H9 (cell line): ENCODE measurements at regions not wholly inside any gene's neighbourhood (a gene's known extent, or its start where the extent isn't known, plus 50 kb on each side); places are given as distances from the start of the nearest gene placed in this dataset.

Source experiments
- DNase-seq: peaks from one replicate; pipeline ENCODE4 v3.0.0-alpha.2; 2017
- H2AFZ ChIP-seq: one replicate; pipeline ENCODE4 v1.6.1; 2013; ENCODE audit warnings: mild to moderate bottlenecking, low read length, control low read depth, moderate library complexity
- H2AK5ac ChIP-seq: 2 replicates; pipeline ENCODE4 v1.6.1; 2013; ENCODE audit warnings: low read length, control low read depth, mixed read lengths; ENCODE audit not compliant: insufficient read length
- H2BK120ac ChIP-seq: one replicate; pipeline ENCODE4 v1.6.1; 2013; ENCODE audit warnings: low read depth, mild to moderate bottlenecking, low read length, control low read depth, inconsistent platforms; ENCODE audit not compliant: poor library complexity, severe bottlenecking
- H2BK12ac ChIP-seq: 2 replicates; pipeline ENCODE4 v1.6.1; 2013; ENCODE audit warnings: low read length, control low read depth, mixed read lengths, low read depth; ENCODE audit not compliant: insufficient read length
- H2BK15ac ChIP-seq: 2 replicates; pipeline ENCODE4 v1.6.1; 2013; ENCODE audit warnings: low read depth, low read length, control low read depth
- H2BK20ac ChIP-seq: one replicate; pipeline ENCODE4 v1.6.1; 2013; ENCODE audit warnings: low read depth, mild to moderate bottlenecking, low read length, control low read depth, inconsistent platforms; ENCODE audit not compliant: poor library complexity, severe bottlenecking
- H2BK5ac ChIP-seq: 2 replicates; pipeline ENCODE4 v1.6.1; 2013; ENCODE audit warnings: low read length, control low read depth, mixed read lengths; ENCODE audit not compliant: insufficient read length
- H3K14ac ChIP-seq: 2 replicates; pipeline ENCODE4 v1.6.1; 2013; ENCODE audit warnings: low read length, control low read depth; ENCODE audit not compliant: insufficient read depth
- H3K18ac ChIP-seq: 2 replicates; pipeline ENCODE4 v1.6.1; 2013; ENCODE audit warnings: low read depth, mild to moderate bottlenecking, mixed read lengths, low read length, control low read depth; ENCODE audit not compliant: insufficient read length
- H3K23ac ChIP-seq: 2 replicates; pipeline ENCODE4 v1.6.1; 2013; ENCODE audit warnings: low read length, control low read depth, mixed read lengths, low read depth; ENCODE audit not compliant: insufficient read length
- H3K23me2 ChIP-seq: 2 replicates; pipeline ENCODE4 v1.6.1; 2013; ENCODE audit warnings: low read depth, mild to moderate bottlenecking, mixed read lengths, low read length, control low read depth; ENCODE audit not compliant: insufficient read length, poor library complexity, severe bottlenecking
- H3K27ac ChIP-seq: 2 replicates; pipeline ENCODE4 v1.5.1; 2013; ENCODE audit warnings: low read length, control low read depth, mixed read lengths, low read depth; ENCODE audit not compliant: insufficient read length
- H3K27me3 ChIP-seq: 2 replicates; pipeline ENCODE4 v1.6.1; 2013; ENCODE audit warnings: low read length, control low read depth, inconsistent platforms; ENCODE audit not compliant: insufficient read depth
- H3K4ac ChIP-seq: 2 replicates; pipeline ENCODE4 v1.6.1; 2013; ENCODE audit warnings: low read depth, mild to moderate bottlenecking, control low read depth, inconsistent platforms, low read length, moderate library complexity
- H3K4me1 ChIP-seq: 2 replicates; pipeline ENCODE4 v1.6.1; 2013; ENCODE audit warnings: low read length, control low read depth, inconsistent platforms; ENCODE audit not compliant: insufficient read depth
- H3K4me2 ChIP-seq: 2 replicates; pipeline ENCODE4 v1.6.1; 2013; ENCODE audit warnings: low read length, control low read depth, mixed read lengths; ENCODE audit not compliant: insufficient read length, insufficient read depth
- H3K56ac ChIP-seq: 2 replicates; pipeline ENCODE4 v1.6.1; 2013; ENCODE audit warnings: low read depth, mild to moderate bottlenecking, mixed read lengths, low read length, control low read depth; ENCODE audit not compliant: insufficient read length
- H3K79me1 ChIP-seq: 2 replicates; pipeline ENCODE4 v1.6.1; 2013; ENCODE audit warnings: low read depth, mild to moderate bottlenecking, moderate library complexity, low read length, control low read depth, inconsistent platforms; ENCODE audit not compliant: insufficient read depth, poor library complexity, severe bottlenecking
- H3K79me2 ChIP-seq: 2 replicates; pipeline ENCODE4 v1.6.1; 2013; ENCODE audit warnings: low read length, control low read depth, inconsistent platforms; ENCODE audit not compliant: insufficient read depth
- H3K9ac ChIP-seq: 2 replicates; pipeline ENCODE4 v1.6.1; 2013; ENCODE audit warnings: low read length, control low read depth, mixed read lengths; ENCODE audit not compliant: insufficient read length; ENCODE audit errors: extremely low read depth
- H3K9me3 ChIP-seq: one replicate; pipeline ENCODE4 v1.6.1; 2013; ENCODE audit warnings: low read depth, low read length, inconsistent platforms; ENCODE audit not compliant: control insufficient read depth
- H3T11ph ChIP-seq: one replicate; pipeline ENCODE4 v1.6.1; 2013; ENCODE audit warnings: mild to moderate bottlenecking, low read length, control low read depth, inconsistent platforms
- H4K20me1 ChIP-seq: one replicate; pipeline ENCODE4 v1.6.1; 2013; ENCODE audit not compliant: control insufficient read depth, insufficient read length, insufficient read depth
- H4K5ac ChIP-seq: 2 replicates; pipeline ENCODE4 v1.6.1; 2013; ENCODE audit warnings: low read depth, mild to moderate bottlenecking, mixed read lengths, low read length, control low read depth; ENCODE audit not compliant: insufficient read length
- H4K8ac ChIP-seq: replicated peaks from 2 replicates; pipeline ENCODE4 v1.6.1; 2013; ENCODE audit warnings: low read length, control low read depth, mixed read lengths, low read depth; ENCODE audit not compliant: insufficient read length
- H4K91ac ChIP-seq: 2 replicates; pipeline ENCODE4 v1.6.1; 2013; ENCODE audit warnings: low read depth, mild to moderate bottlenecking, moderate library complexity, mixed read lengths, low read length, control low read depth; ENCODE audit not compliant: insufficient read length
- H3K27ac Mint-ChIP-seq, 3 experiments: 2 replicates in 2 of 3; 3 replicates in 1 of 3; pipeline ENCODE4 v1.8.0; 2020 to 2021; ENCODE audit warnings: mixed read lengths in 3 of 3, mild to moderate bottlenecking in 1 of 3, moderate library complexity in 1 of 3
- H3K27me3 Mint-ChIP-seq: 2 replicates; pipeline ENCODE4 v1.8.0; 2021; ENCODE audit warnings: low read depth, mild to moderate bottlenecking, moderate library complexity, mixed read lengths
- H3K36me3 Mint-ChIP-seq, 3 experiments: 2 replicates in 2 of 3; 3 replicates in 1 of 3; pipeline ENCODE4 v1.8.0; 2020 to 2021; ENCODE audit warnings: low read depth in 3 of 3, mixed read lengths in 3 of 3; ENCODE audit not compliant: insufficient read depth in 1 of 3
- H3K4me1 Mint-ChIP-seq, 2 experiments: 2 replicates each; pipeline ENCODE4 v1.8.0; 2020; ENCODE audit warnings: mixed read lengths in 2 of 2
- H3K4me3 Mint-ChIP-seq, 2 experiments: 2 replicates in 1 of 2; 3 replicates in 1 of 2; pipeline ENCODE4 v1.8.0; 2020 to 2021; ENCODE audit warnings: mild to moderate bottlenecking in 2 of 2, mixed read lengths in 2 of 2, moderate library complexity in 1 of 2
- H3K9me3 Mint-ChIP-seq, 2 experiments: 2 replicates in 1 of 2; 3 replicates in 1 of 2; pipeline ENCODE4 v1.8.0; 2020; ENCODE audit warnings: mild to moderate bottlenecking in 2 of 2, mixed read lengths in 2 of 2, moderate library complexity in 1 of 2
- CTCF ChIP-seq: fragments of 200-600 bp; sonication (generic); conservative IDR thresholded peaks from 3 replicates; pipeline ENCODE4 v1.8.0; 2021; ENCODE audit warnings: antibody characterized with exemption, mild to moderate bottlenecking
- WGBS: extraction: QIAGEN DNeasy Blood & Tissue Kit; methylation state at CpG from one replicate; pipeline ENCODE4 v1.1.7; 2013; ENCODE audit warnings: missing lambda C conversion rate, low lambda C conversion rate, mixed read lengths; ENCODE audit not compliant: insufficient read length; ENCODE audit errors: extremely low coverage; 5-methylcytosine and 5-hydroxymethylcytosine counted together

- Mint-ChIP-seq H3K36me3 (no peaks in the 10 kb centered on the region), H3K4me3 (no peak overlapping the region), H3K9me3 (no peaks in the 10 kb centered on the region), H3K27me3 (no peaks in the 10 kb centered on the region), H3K4me1 (no peaks in the 10 kb centered on the region), H3K27ac (0 out of 7 replicates have a peak overlapping the region, but pooled peaks of 1 of the 3 experiments have one; percentile 40)
- WGBS = no CpG with 5 or more reads among the region's 5 CpGs
- H2AFZ ChIP-seq = no peak overlapping the region
- H4K8ac ChIP-seq = no peak overlapping the region
- no peak overlapping the region for H2AK5ac ChIP-seq
- no peak for TF ChIP-seq CTCF
- no peak overlapping the region for H2BK20ac ChIP-seq
- H3K4me2 ChIP-seq = no peak overlapping the region
- no peaks in the 10 kb centered on the region for H3K23me2 ChIP-seq
- H3K56ac ChIP-seq = no peak overlapping the region
- H3K14ac ChIP-seq = no peak overlapping the region
- H3K9ac ChIP-seq = no peak overlapping the region
- H3K9me3 ChIP-seq = no peaks in the 10 kb centered on the region
- no peak overlapping the region for H2BK5ac ChIP-seq
- DNase-seq = no peak
- H3K4ac ChIP-seq = no peak overlapping the region
- H2BK12ac ChIP-seq = no peak overlapping the region
- H4K5ac ChIP-seq = no peak overlapping the region
- H3K27me3 ChIP-seq = no peaks in the 10 kb centered on the region
- no peaks in the 10 kb centered on the region for H4K20me1 ChIP-seq
- H3K23ac ChIP-seq = no peak overlapping the region
- no peak overlapping the region for H2BK15ac ChIP-seq
- H4K91ac ChIP-seq = no peak overlapping the region
- no peak overlapping the region for H3K27ac ChIP-seq
- H2BK120ac ChIP-seq = no peak overlapping the region
- H3K4me1 ChIP-seq = no peaks in the 10 kb centered on the region
- H3K79me2 ChIP-seq = no peaks in the 10 kb centered on the region
- no peak overlapping the region for H3K18ac ChIP-seq
- H3K79me1 ChIP-seq = no peaks in the 10 kb centered on the region
- no peak overlapping the region for H3T11ph ChIP-seq
These were observed 332.5 kb downstream of the ZWINT start for GRCh38 chr10:56028298-56029132.
